NCI-H748 (cell line): ENCODE measurements at regions not wholly inside any gene's neighbourhood (a gene's known extent, or its start where the extent isn't known, plus 50 kb on each side); places are given as distances from the start of the nearest gene placed in this dataset.

Experiments
- DNase-seq: peaks from one replicate; lab custom pipeline; 2025; ENCODE audit not compliant: unreplicated experiment; lab: John Stamatoyannopoulos, UW

DNA sequence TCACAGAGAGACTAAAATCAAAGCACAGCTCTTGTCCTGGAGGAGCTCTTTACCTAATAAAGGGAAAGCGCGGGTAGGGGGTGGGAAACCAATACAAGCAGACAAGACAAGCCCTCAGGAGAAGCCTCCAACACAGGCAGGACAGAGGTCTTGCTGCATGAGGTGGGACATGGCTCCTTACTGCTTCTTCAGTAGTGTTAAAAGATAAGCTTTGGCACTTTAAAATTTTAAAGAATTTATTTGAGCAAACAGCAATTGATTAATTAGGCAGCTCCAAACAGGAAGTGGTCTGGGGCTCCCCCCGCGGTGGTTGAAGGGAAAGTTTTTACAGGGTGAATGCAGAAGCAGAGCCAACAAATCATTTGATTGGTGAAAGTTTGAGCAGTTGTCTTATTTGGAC lies 50.3 kb upstream of the MACC1 start:
- DNase-seq = no peak

DNA sequence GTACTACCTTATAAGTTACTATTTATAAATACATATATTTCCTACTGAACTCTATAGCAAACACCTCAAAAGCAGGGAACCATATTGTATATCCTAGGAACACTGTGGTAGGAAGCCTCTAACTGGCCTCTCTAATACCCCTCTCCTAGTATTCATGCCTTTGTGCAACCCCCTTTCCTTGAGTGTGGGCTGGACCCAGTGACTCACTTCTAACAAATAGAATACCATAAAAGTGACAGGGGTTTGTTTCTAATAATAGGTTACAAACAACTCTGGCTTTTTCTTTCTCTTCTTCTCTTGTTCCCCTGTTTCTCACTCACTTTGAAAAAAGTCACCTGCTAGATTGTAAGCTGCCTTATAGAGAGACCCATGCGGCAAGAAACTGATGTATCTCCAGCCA lies 51.6 kb upstream of the MACC1 start:
- DNase-seq = no peak

DNA sequence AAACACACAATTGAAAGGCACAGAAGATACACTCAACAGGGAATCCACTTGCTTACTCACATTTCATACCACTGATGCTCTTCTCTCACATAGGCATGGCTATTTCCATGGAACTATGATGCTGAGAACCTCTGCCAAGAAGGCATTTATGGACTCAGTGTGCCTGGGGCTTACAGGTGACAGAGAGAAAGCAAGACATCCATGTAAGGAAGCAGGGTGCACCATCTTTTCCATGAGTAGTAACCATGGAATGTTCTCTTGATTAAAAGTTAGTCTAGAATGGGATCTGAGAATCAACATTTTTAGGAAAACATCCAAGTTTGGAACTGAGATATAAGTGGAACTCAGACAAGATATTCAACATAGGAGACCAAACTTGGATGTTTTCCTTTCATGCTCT lies 52.5 kb upstream of the MACC1 start:
- no peak for DNase-seq

GRCh38 chr7:20270371-20270770 lies 53.2 kb upstream of the MACC1 start:
- no peak for DNase-seq

GRCh38 chr7:20270867-20271266 lies 53.7 kb upstream of the MACC1 start:
- DNase-seq = no peak

DNA sequence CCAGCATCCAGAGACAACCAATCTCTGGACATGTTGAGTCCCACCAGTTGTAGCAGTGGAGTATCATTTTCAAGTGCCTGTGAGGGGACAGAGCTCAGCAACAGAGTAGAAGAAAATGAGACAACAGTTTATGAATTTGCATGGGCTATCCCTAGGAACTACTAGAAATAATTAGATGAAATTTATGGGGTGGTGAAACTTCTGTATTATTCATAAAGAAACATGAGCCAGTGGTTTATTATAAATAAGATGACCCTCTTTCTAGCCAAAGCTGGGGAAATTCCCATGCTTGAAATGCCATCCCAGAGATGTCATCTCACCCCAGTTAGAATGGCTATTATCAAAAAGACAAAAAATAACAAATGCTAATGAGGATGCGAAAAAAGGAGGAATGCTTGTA lies 55.1 kb upstream of the ITGB8 start:
- DNase-seq = no peak

DNA sequence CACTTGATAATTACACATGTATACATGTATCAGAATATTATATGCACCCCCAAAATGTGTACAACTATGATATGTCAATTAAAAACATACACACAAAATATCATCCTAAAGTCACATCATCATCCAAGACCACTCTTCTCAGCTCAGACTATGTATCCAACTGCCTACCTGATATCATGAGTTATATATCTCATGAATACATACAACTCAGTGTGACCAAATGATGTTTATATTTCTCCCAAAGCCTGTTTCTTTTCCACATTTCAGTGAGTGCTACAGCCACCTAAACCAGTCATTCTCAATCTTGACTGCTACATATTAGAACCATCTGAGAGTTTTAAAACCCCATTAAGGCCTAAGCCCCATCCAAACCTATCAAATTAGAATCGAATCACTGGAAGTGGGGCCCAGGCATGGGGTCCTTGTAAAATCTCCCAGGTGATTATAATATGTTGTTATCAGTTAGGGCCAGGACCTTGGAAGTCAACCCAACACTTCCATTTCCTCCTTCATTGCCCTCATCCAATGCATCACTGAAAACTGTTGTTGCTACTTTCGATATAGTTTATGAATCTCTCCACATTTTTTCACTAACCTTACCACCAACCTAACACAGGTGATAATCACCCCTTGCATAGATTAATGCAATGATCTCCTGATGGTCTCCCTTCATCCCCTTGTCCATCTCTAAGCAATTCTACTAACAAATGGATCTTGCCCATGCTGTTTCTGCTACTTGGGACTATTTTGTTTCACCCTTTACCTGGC lies 53.8 kb upstream of the ITGB8 start:
- DNase-seq = no peak

GRCh38 chr7:20279979-20280378 lies 50.7 kb upstream of the ITGB8 start:
- peak; percentile 22 for DNase-seq

- no peak for DNase-seq
Observed at GRCh38 chr7:20280475-20281351, 50.0 kb upstream of the ITGB8 start.
